Epithelial cell of esophagus (primary cell): ENCODE measurements at regions not wholly inside any gene's neighbourhood (a gene's known extent, or its start where the extent isn't known, plus 50 kb on each side); places are given as distances from the start of the nearest gene placed in this dataset.

Experiments used
- DNase-seq: peaks from one replicate; pipeline ENCODE4 v3.0.0; 2010; ENCODE audit warnings: low read depth
- H3K4me3 ChIP-seq: 2 replicates; pipeline ENCODE4 v1.5.1; 2011; ENCODE audit warnings: mild to moderate bottlenecking, low read length, control low read depth
- CTCF ChIP-seq: IDR thresholded peaks from 2 replicates; pipeline ENCODE4 v1.5.1; 2011; ENCODE audit warnings: low read depth, mild to moderate bottlenecking, low read length, control low read depth, inconsistent platforms; ENCODE audit not compliant: insufficient read depth; ENCODE audit errors: missing control alignments

DNA sequence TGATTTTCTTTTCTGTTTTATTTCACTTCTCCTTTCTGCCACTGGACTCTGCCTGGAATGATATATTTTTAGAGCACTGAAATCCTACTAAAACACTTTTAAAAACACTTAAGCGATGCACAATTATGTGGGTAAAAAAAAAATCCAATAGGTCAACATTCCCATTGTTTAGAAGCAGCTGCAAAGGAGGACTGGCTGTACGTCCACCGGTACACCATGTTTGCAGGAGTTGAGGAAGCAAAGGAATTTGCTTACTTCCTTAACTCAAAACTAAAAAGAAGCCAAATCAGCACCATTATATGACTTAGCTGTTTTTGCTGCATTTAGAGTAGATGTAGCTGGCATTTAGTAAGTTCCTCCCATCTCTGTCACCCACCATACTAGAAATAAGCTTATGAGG lies 186.8 kb upstream of the TMTC1 start:
- TF ChIP-seq CTCF: no peak

DNA sequence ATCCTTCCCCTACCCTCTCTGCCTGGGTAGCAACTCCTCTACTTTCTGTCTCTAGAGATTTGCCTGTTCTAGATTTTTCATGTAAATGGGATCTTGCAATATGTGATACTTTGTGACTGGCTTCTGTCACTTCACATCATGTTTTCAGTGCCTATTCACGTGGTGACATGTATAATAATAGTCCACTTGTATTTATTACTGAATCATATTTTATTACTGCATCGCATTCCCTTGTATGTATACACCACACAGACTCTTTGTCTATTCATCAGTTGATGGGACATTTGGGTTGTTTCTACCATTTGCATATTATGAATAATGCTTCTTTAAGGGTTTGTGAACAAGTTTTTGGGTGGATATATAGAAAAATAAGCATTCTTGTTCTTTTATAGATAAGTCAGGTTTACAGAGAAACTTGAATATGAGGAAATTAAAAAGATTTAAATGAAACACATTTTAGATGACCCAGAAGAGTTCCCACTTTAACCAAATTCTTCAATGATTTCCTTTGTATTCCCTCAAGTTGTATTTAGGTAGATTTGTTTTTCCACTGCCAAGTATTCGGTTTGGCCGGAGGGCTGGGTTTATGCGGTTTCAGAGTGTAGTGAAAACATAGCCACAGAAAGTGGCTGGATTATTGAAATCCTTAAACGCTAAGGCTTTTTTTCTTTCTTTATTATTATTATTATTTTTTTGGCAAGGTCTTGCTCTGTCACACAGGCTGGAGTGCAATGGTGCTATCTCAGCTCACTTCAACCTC lies 178.7 kb upstream of the TMTC1 start:
- no peak for TF ChIP-seq CTCF

More for the DNA sequence above, 186.8 kb upstream of the TMTC1 start:
- no peak for DNase-seq
- H3K4me3 ChIP-seq: no peak overlapping the region

GRCh38 chr12:29961231-29961630 lies 177.5 kb upstream of the TMTC1 start:
- DNase-seq: no peak
- no peak overlapping the region for H3K4me3 ChIP-seq
- TF ChIP-seq CTCF: no peak

More for the DNA sequence above, 178.7 kb upstream of the TMTC1 start:
- no peak overlapping the region for H3K4me3 ChIP-seq
- no peak for DNase-seq

- no peak overlapping the region for H3K4me3 ChIP-seq
- no peak for DNase-seq
- no peak for TF ChIP-seq CTCF
Observed at GRCh38 chr12:29960122-29960521, 176.4 kb upstream of the TMTC1 start.

DNA sequence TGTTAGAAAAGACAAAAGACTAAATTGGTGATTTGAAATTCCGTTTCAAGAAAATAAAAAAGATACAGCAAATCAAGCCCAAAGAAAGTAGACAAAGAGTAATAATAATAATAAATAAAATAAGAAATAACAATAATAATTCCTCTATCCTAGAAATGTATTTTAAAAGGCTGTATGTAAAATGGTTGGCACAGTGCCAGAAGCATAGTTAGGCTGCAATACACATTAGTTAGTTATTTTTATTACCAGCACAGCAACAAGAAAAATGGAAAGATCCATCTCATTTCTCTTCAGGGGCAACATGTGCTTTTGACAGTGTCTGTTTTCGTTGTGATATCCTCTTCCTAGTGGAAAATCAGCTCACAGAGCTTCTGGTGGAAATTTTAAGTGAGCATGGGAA lies 174.1 kb upstream of the TMTC1 start:
- H3K4me3 ChIP-seq: no peak overlapping the region
- peak; percentile 5 for DNase-seq
- no peak for TF ChIP-seq CTCF

DNA sequence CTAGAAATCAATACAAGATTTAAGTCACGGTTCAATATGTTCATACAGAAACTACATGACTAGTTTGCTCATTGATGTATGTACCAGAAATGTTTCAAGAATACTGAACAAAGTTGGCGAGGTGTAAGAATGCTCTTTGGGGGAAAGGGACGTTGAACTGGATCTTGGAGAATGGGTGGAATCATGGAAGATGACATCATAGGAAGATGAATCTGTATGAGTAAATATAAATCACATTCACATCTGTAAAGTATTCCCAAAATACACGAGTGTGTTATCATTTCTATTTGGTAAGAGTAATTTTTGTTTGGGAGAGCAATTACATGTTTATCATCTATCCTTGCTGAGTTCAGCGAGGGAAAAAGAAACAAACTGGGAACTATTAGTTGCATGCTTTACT lies 162.2 kb upstream of the TMTC1 start:
- DNase-seq: no peak
- TF ChIP-seq CTCF: no peak
- H3K4me3 ChIP-seq: no peak overlapping the region
